ENCODE measurements at regions not wholly inside any gene's neighbourhood (a gene's known extent, or its start where the extent isn't known, plus 50 kb on each side); places are given as distances from the start of the nearest gene placed in this dataset.

DNA sequence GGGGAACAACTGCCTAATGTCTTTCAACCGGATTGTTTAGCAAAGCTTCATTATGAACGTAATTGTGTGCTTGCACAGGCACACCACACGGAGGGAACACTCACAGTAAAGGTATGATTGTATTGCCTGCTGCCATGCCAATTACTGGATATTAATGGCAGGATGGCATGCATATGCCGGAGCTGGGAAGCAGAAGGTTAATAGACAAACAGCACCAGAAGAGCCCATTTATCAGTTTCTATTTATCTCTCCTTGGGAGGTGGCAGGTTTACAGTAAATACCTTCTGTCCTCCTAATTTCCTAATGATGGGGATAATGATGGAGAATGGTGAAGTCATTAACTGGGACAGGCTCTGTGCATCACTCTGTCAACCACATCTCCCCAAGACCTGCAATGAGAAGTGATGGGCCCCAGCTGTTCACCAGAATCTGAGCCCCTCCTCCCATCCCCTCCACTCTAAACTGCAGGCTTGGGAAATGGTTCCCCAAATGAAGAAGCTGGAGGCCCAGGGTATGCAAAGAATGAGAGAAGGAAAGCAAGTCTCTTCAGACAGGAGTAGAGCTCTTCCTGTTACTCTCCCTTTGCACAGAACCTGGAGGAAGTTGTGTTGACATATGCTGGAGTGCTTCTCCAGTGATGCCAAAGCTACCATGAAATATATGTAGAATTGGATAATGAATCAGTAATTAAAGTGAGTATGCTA is 160.8 kb downstream of the NAA11 start:
- TF ChIP-seq, protein P1, sequence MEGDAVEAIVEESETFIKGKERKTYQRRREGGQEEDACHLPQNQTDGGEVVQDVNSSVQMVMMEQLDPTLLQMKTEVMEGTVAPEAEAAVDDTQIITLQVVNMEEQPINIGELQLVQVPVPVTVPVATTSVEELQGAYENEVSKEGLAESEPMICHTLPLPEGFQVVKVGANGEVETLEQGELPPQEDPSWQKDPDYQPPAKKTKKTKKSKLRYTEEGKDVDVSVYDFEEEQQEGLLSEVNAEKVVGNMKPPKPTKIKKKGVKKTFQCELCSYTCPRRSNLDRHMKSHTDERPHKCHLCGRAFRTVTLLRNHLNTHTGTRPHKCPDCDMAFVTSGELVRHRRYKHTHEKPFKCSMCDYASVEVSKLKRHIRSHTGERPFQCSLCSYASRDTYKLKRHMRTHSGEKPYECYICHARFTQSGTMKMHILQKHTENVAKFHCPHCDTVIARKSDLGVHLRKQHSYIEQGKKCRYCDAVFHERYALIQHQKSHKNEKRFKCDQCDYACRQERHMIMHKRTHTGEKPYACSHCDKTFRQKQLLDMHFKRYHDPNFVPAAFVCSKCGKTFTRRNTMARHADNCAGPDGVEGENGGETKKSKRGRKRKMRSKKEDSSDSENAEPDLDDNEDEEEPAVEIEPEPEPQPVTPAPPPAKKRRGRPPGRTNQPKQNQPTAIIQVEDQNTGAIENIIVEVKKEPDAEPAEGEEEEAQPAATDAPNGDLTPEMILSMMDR (IDR thresholded peaks at IDR 0.05; ENCODE audit: low read depth, low read length): no peak
- no peak for TF ChIP-seq POLR2A (IDR thresholded peaks at IDR 0.05; ENCODE audit: extremely low read depth, insufficient read length)

All from NB4 (cell line).